Skeletal muscle tissue (tissue), 3 donors: ENCODE measurements at regions not wholly inside any gene's neighbourhood (a gene's known extent, or its start where the extent isn't known, plus 50 kb on each side); places are given as distances from the start of the nearest gene placed in this dataset.

ENCODE experiments used
- H3K27ac ChIP-seq: one replicate; pipeline ENCODE4 v1.7.0; 2013; ENCODE audit warnings: mild to moderate bottlenecking, low read depth, low read length, inconsistent platforms
- H3K27me3 ChIP-seq, 3 donors: one replicate each; pipeline ENCODE4 v1.7.0; 2013; ENCODE audit warnings: low read length in 3 of 3; ENCODE audit not compliant: control insufficient read depth in 3 of 3, insufficient read depth in 3 of 3
- H3K36me3 ChIP-seq, 3 donors: one replicate each; pipeline ENCODE4 v1.7.0; 2013; ENCODE audit warnings: low read length in 3 of 3; ENCODE audit not compliant: control insufficient read depth in 3 of 3, insufficient read depth in 3 of 3
- H3K4me1 ChIP-seq, 3 donors: one replicate each; pipeline ENCODE4 v1.7.0; 2013; ENCODE audit warnings: low read length in 3 of 3, mild to moderate bottlenecking in 3 of 3; ENCODE audit not compliant: control insufficient read depth in 3 of 3, insufficient read depth in 3 of 3
- H3K4me3 ChIP-seq, 3 donors: one replicate each; pipeline ENCODE4 v1.7.0; 2013; ENCODE audit warnings: low read length in 3 of 3
- H3K9ac ChIP-seq, 3 donors: one replicate each; pipeline ENCODE4 v1.7.0; 2013; ENCODE audit warnings: low read length in 3 of 3, mild to moderate bottlenecking in 3 of 3, moderate library complexity in 2 of 3, low read depth in 1 of 3
- H3K9me3 ChIP-seq, 3 donors: one replicate each; pipeline ENCODE4 v1.7.0; 2013; ENCODE audit warnings: low read length in 3 of 3; ENCODE audit not compliant: control insufficient read depth in 3 of 3
- donor health status: Osteomylitis.

GRCh38 chr4:171016145-171016544, 797.1 kb upstream of the GALNTL6 start:
- H3K4me3 ChIP-seq, result no peak overlapping the region
- H3K27ac ChIP-seq, result no peak overlapping the region
- H3K27me3 ChIP-seq, result no peaks in the 10 kb centered on the region
- no peaks in the 10 kb centered on the region for H3K9me3 ChIP-seq
- H3K36me3 ChIP-seq, result no peaks in the 10 kb centered on the region
- H3K9ac ChIP-seq, result no peak overlapping the region
- no peaks in the 10 kb centered on the region for H3K4me1 ChIP-seq

GRCh38 chr4:171015441-171015840, 797.8 kb upstream of the GALNTL6 start:
- Histone ChIP-seq H3K27ac (no peak overlapping the region), H3K4me1 (no peaks in the 10 kb centered on the region), H3K4me3 (no peak overlapping the region), H3K9me3 (peaks cover 0 to 1% (median 0%) of the 10 kb centered on the region in 3 donors), H3K9ac (no peak overlapping the region), H3K36me3 (no peaks in the 10 kb centered on the region), H3K27me3 (no peaks in the 10 kb centered on the region)

- H3K4me3 ChIP-seq, result no peak overlapping the region
- H3K36me3 ChIP-seq, result no peaks in the 10 kb centered on the region
- H3K9me3 ChIP-seq, result peaks cover 0 to 4% (median 1%) of the 10 kb centered on the region in 3 donors
- no peaks in the 10 kb centered on the region for H3K27me3 ChIP-seq
- no peak overlapping the region for H3K9ac ChIP-seq
- H3K27ac ChIP-seq, result no peak overlapping the region
- no peaks in the 10 kb centered on the region for H3K4me1 ChIP-seq
Measured at GRCh38 chr4:171007618-171008390, 805.4 kb upstream of the GALNTL6 start.

- Histone ChIP-seq H3K36me3 (no peaks in the 10 kb centered on the region), H3K9me3 (peaks cover 0 to 2% (median 0%) of the 10 kb centered on the region in 3 donors), H3K27ac (no peak overlapping the region), H3K27me3 (no peaks in the 10 kb centered on the region), H3K4me3 (no peak overlapping the region), H3K4me1 (no peaks in the 10 kb centered on the region), H3K9ac (no peak overlapping the region)
Measured at GRCh38 chr4:171002246-171002645, 811.0 kb upstream of the GALNTL6 start.

- Histone ChIP-seq H3K27me3 (no peaks in the 10 kb centered on the region), H3K27ac (no peak overlapping the region), H3K4me1 (no peaks in the 10 kb centered on the region), H3K36me3 (no peaks in the 10 kb centered on the region), H3K9me3 (peaks cover 0 to 3% (median 0%) of the 10 kb centered on the region in 3 donors), H3K9ac (no peak overlapping the region), H3K4me3 (no peak overlapping the region)
Measured at GRCh38 chr4:170990989-170991589, 822.1 kb upstream of the GALNTL6 start.

GRCh38 chr4:170988446-170988845, 824.8 kb upstream of the GALNTL6 start:
- Histone ChIP-seq H3K27me3 (no peaks in the 10 kb centered on the region), H3K4me3 (no peak overlapping the region), H3K36me3 (no peaks in the 10 kb centered on the region), H3K9me3 (peaks cover 0 to 3% (median 0%) of the 10 kb centered on the region in 3 donors), H3K27ac (no peak overlapping the region), H3K4me1 (no peaks in the 10 kb centered on the region), H3K9ac (no peak overlapping the region)

GRCh38 chr4:170979736-170980135, 833.5 kb upstream of the GALNTL6 start:
- no peaks in the 10 kb centered on the region for H3K9me3 ChIP-seq
- H3K4me1 ChIP-seq, result no peaks in the 10 kb centered on the region
- no peaks in the 10 kb centered on the region for H3K27me3 ChIP-seq
- no peaks in the 10 kb centered on the region for H3K36me3 ChIP-seq
- H3K27ac ChIP-seq, result no peak overlapping the region
- no peak overlapping the region for H3K9ac ChIP-seq
- no peak overlapping the region for H3K4me3 ChIP-seq

- no peak overlapping the region for H3K4me3 ChIP-seq
- H3K4me1 ChIP-seq, result no peaks in the 10 kb centered on the region
- no peak overlapping the region for H3K9ac ChIP-seq
- no peaks in the 10 kb centered on the region for H3K36me3 ChIP-seq
- H3K27me3 ChIP-seq, result no peaks in the 10 kb centered on the region
- no peaks in the 10 kb centered on the region for H3K9me3 ChIP-seq
- no peak overlapping the region for H3K27ac ChIP-seq
Measured at GRCh38 chr4:170978990-170979389, 834.2 kb upstream of the GALNTL6 start.

GRCh38 chr4:170949084-170949483, 859.3 kb upstream of the AADAT start:
- Histone ChIP-seq H3K4me3 (no peak overlapping the region), H3K9ac (no peak overlapping the region), H3K4me1 (no peaks in the 10 kb centered on the region), H3K36me3 (no peaks in the 10 kb centered on the region), H3K27ac (no peak overlapping the region), H3K9me3 (no peaks in the 10 kb centered on the region), H3K27me3 (no peaks in the 10 kb centered on the region)

- Histone ChIP-seq H3K9me3 (no peaks in the 10 kb centered on the region), H3K27me3 (no peaks in the 10 kb centered on the region), H3K4me3 (no peak overlapping the region), H3K27ac (no peak overlapping the region), H3K36me3 (no peaks in the 10 kb centered on the region), H3K4me1 (no peaks in the 10 kb centered on the region), H3K9ac (no peak overlapping the region)
Measured at GRCh38 chr4:170940043-170940724, 850.4 kb upstream of the AADAT start.
